K562 (cell line): ENCODE measurements at regions not wholly inside any gene's neighbourhood (a gene's known extent, or its start where the extent isn't known, plus 50 kb on each side); places are given as distances from the start of the nearest gene placed in this dataset.

ENCODE experiments used
- ATAC-seq: fragments of 200-7000 bp; cut with Tn5 transposase; 3 replicates; pipeline ENCODE4 v1.9.1; 2020; ENCODE audit warnings: moderate library complexity
- BruUV-seq: library from RNA; stranded (reverse); fragments of 400-500 nt; replicated peaks from 2 replicates; lab custom pipeline; 2021; lab: Mats Ljungman, UMichigan
- CTCF ChIA-PET: fragments of 300-600 bp; formaldehyde crosslinking; extraction: SDS; loops from one replicate; lab custom pipeline; 2021; ENCODE audit warnings: low intra/inter-chr PET ratio; lab: Yijun Ruan, JAX
- POLR2A ChIA-PET: fragments of 300-600, 350-650 bp; sonication (Branson Sonifier 250); formaldehyde crosslinking; extraction: SDS; loops from one replicate; lab custom pipeline; 2021; ENCODE audit warnings: antibody characterized with exemption, inconsistent platforms; lab: Yijun Ruan, JAX
- DNase-seq, 4 experiments: peaks; one replicate each; pipeline versions ENCODE4 v3.0.0 to v3.0.0-alpha.2; 2011 to 2018; ENCODE audit warnings: low spot score in 3 of 4, mixed read lengths in 3 of 4; ENCODE audit errors: extremely low read depth in 1 of 4
- FAIRE-seq: peaks from 2 replicates; lab custom pipeline; 2011; peaks lifted over from hg19 to GRCh38; lab: Jason Lieb, UNC
- H2AFZ ChIP-seq: 2 replicates; pipeline ENCODE4 v1.6.0; 2011; ENCODE audit warnings: low read depth, low read length, control low read depth, inconsistent platforms
- H3K27ac ChIP-seq: fragments of 200-600 bp; 3 replicates; pipeline ENCODE4 v1.8.0; 2011; ENCODE audit warnings: low read depth, mild to moderate bottlenecking, control low read depth, inconsistent platforms, low read length, moderate library complexity, mixed read lengths; ENCODE audit errors: extremely low read depth
- H3K27me3 ChIP-seq, 2 experiments: fragments of 300-600 bp in 1 of 2; 2 replicates in 1 of 2; 3 replicates in 1 of 2; pipeline versions ENCODE4 v1.6.0 to v1.8.0; 2011; ENCODE audit warnings: inconsistent platforms in 2 of 2, low read length in 2 of 2, mild to moderate bottlenecking in 1 of 2, mixed read lengths in 1 of 2, moderate library complexity in 1 of 2; ENCODE audit not compliant: control insufficient read depth in 2 of 2, insufficient read depth in 2 of 2
- H3K36me3 ChIP-seq: fragments of 300-600 bp; 3 replicates; pipeline ENCODE4 v1.8.0; 2011; ENCODE audit warnings: mild to moderate bottlenecking, low read length, inconsistent platforms; ENCODE audit not compliant: control insufficient read depth, insufficient read depth
- H3K4me1 ChIP-seq, 2 experiments: fragments of 200-600 bp in 1 of 2; replicated peaks in 1 of 2; 2 replicates in 1 of 2; 3 replicates in 1 of 2; pipeline versions ENCODE4 v1.5.1 to v1.8.0; 2011; ENCODE audit warnings: inconsistent platforms in 2 of 2, low read length in 2 of 2, mild to moderate bottlenecking in 1 of 2, mixed read lengths in 1 of 2, moderate library complexity in 1 of 2; ENCODE audit not compliant: control insufficient read depth in 2 of 2, insufficient read depth in 2 of 2
- H3K4me2 ChIP-seq: 2 replicates; pipeline ENCODE4 v1.6.1; 2011; ENCODE audit warnings: low read length, control low read depth, inconsistent platforms, mixed read lengths; ENCODE audit not compliant: insufficient read depth
- H3K4me3 ChIP-seq: fragments of 200-600 bp; sonication (generic), shearing (Covaris generic); 2 replicates; pipeline ENCODE4 v1.5.1; 2016; ENCODE audit warnings: control low read depth, inconsistent platforms
- H3K79me2 ChIP-seq: fragments of 200-600 bp; 3 replicates; pipeline ENCODE4 v1.8.0; 2011; ENCODE audit warnings: low read length, inconsistent platforms; ENCODE audit not compliant: control insufficient read depth, insufficient read depth
- H3K9ac ChIP-seq, 2 experiments: 2 replicates each; pipeline versions ENCODE4 v1.6.0 to v1.6.1; 2011; ENCODE audit warnings: low read depth in 2 of 2, low read length in 2 of 2, control low read depth in 1 of 2, inconsistent platforms in 1 of 2, mild to moderate bottlenecking in 1 of 2, mixed read lengths in 1 of 2; ENCODE audit not compliant: insufficient read depth in 1 of 2
- H3K9me1 ChIP-seq: one replicate; pipeline ENCODE4 v1.6.0; 2011; ENCODE audit warnings: inconsistent platforms, mild to moderate bottlenecking, low read length, moderate library complexity; ENCODE audit not compliant: control insufficient read depth, insufficient read depth
- H3K9me3 ChIP-seq: replicated peaks from 2 replicates; pipeline ENCODE4 v1.5.1; 2011; ENCODE audit warnings: low read depth, low read length, inconsistent platforms; ENCODE audit not compliant: control insufficient read depth, insufficient read depth
- H4K20me1 ChIP-seq: replicated peaks from 2 replicates; pipeline ENCODE4 v1.6.1; 2011; ENCODE audit warnings: low read length, inconsistent platforms, mixed read lengths; ENCODE audit not compliant: control insufficient read depth, insufficient read depth
- CREB1 ChIP-seq, 2 experiments: sonication (generic) in 1 of 2; formaldehyde crosslinking in 1 of 2; IDR thresholded peaks; 2 replicates each; pipeline versions ENCODE4 v1.6.1 to v1.8.0; 2012 to 2022; ENCODE audit warnings: inconsistent platforms in 1 of 2, mild to moderate bottlenecking in 1 of 2, missing genetic modification reagents in 1 of 2, moderate library complexity in 1 of 2
- FOS ChIP-seq: IDR thresholded peaks from 3 replicates; pipeline ENCODE4 v1.6.1; 2011; ENCODE audit not compliant: insufficient read length; ENCODE audit errors: extremely low read depth
- FOXJ2 ChIP-seq: fragments of 200-800 bp; sonication (Bioruptor generic); IDR thresholded peaks from 2 replicates; pipeline ENCODE4 v1.6.1; 2016; ENCODE audit warnings: missing genetic modification characterization, missing compliant biosample characterization
- MIER1 ChIP-seq: fragments of 450-650 bp; IDR thresholded peaks from 2 replicates; pipeline ENCODE4 v1.6.1; 2016; ENCODE audit warnings: antibody characterized with exemption, mild to moderate bottlenecking, low read depth
- ZNF12 ChIP-seq: sonication (generic); formaldehyde crosslinking; IDR thresholded peaks from 2 replicates; pipeline ENCODE4 v1.4.0; 2020; ENCODE audit warnings: mild to moderate bottlenecking, missing genetic modification reagents
- ZNF699 ChIP-seq: fragments of 250-450 bp; sonication (Bioruptor Pico); IDR thresholded peaks from 2 replicates; pipeline ENCODE4 v1.8.0; 2021; ENCODE audit warnings: mild to moderate bottlenecking, moderate library complexity; ENCODE audit not compliant: insufficient replicate concordance
- WGBS: fragments of 100-300 bp; shearing (Covaris generic); methylation state at CpG from one replicate; pipeline ENCODE4 v1.1.6; 2016; ENCODE audit warnings: low coverage, mixed read lengths; ENCODE audit not compliant: insufficient coverage; ENCODE audit errors: missing lambda C conversion rate; 5-methylcytosine and 5-hydroxymethylcytosine counted together
- in situ Hi-C: fragments of 300-500 bp; cut with MboI; formaldehyde crosslinking; loops from 4 replicates; pipeline ENCODE4 v1.15.0; 2018; ENCODE audit warnings: inconsistent platforms, mixed read lengths
- intact Hi-C: fragments of 100-400 bp; cut with micrococcal nuclease; formaldehyde crosslinking; loops from 2 replicates; pipeline ENCODE4 v1.14.2; 2022
- TF ChIP-seq, protein P1 (sequence below): fragments of 450-650 bp; formaldehyde crosslinking; IDR thresholded peaks from 2 replicates; pipeline ENCODE4 v1.4.0; 2022; ENCODE audit warnings: mild to moderate bottlenecking, moderate library complexity
- TF ChIP-seq, protein P2 (sequence below): fragments of 450-650 bp; IDR thresholded peaks from 2 replicates; pipeline ENCODE4 v1.7.1; 2018; ENCODE audit warnings: mild to moderate bottlenecking, low read depth; ENCODE audit not compliant: partially characterized antibody
- TF ChIP-seq, protein P3 (sequence below): fragments of 450-650 bp; IDR thresholded peaks from 2 replicates; pipeline ENCODE4 v1.6.1; 2016

DNA sequence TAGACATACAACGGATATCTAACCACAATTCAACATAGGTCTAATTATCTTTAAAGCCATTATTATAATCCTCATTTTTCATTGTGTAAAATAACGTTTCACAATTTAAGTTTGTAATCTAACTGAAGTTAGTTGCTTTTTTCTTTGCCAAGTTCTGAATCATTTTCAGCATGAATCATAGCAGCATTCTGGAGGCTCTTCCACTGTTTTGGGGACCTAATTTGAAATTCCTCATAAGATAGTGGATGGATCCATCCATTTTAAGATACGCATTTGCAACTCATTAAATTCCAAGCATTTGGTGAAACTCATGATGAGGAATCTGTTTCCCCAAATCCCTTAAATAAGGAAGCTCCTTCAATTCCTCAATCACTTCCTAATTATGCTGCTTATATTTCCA is 447.1 kb upstream of the CDH10 start:
- intact Hi-C loops, result no loop called here
- ATAC-seq (no peak), DNase-seq (no peak), FAIRE-seq (no peak)
- no peak overlapping the region for H3K27ac ChIP-seq
- no peaks in the 10 kb centered on the region for H3K4me1 ChIP-seq
- no peaks in the 10 kb centered on the region for H3K79me2 ChIP-seq
- H3K9ac ChIP-seq, result no peak overlapping the region
- in situ Hi-C loops, result no loop called here
- BruUV-seq, result no TSS peak
- ChIA-PET POLR2A (no interaction called here), CTCF (interaction anchor here (0.5 kb wide), 1 partner anchor 1441 kb away, joined by 3 read pairs; no protein-coding TSS in a partner anchor)
- no peaks in the 10 kb centered on the region for H3K9me1 ChIP-seq
- no peak overlapping the region for H3K4me2 ChIP-seq
- no peaks in the 10 kb centered on the region for H3K9me3 ChIP-seq
- H3K27me3 ChIP-seq, result no peaks in the 10 kb centered on the region
- no peaks in the 10 kb centered on the region for H4K20me1 ChIP-seq
- TF ChIP-seq CREB1 (IDR thresholded peaks at IDR 0.05) (no peak), CREB1 (CRISPR knock-in tag; IDR thresholded peaks at IDR 0.05) (no peak), ZNF12 (CRISPR knock-in tag) (no peak), ZNF699 (CRISPR knock-in tag) (no peak)
- H3K4me3 ChIP-seq, result no peak overlapping the region
- 0% methylated on average over 3 of the region's 3 CpGs for WGBS
- no peaks in the 10 kb centered on the region for H3K36me3 ChIP-seq
- H2AFZ ChIP-seq, result no peak overlapping the region

DNA sequence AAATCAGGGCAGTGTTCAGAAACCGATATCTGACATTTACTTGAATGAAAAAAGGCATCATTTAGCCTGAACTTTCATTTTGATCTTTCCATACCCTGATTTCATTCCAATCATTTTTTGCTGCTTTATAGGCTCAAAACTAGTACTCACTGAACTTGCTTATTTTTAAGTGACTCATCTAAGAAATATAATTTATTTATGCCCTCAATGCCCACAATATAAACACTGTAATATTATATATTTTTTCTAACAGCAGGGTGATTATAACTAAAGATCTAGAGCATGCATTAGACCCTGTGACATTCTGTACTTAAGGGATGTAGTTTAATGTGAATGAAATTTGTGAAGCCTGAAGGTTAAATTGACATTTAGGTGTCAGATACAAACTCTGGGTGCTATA is 446.1 kb upstream of the CDH10 start:
- WGBS, result 0% methylated on average over 1 of the region's 1 CpG
- no peaks in the 10 kb centered on the region for H3K9me3 ChIP-seq
- ChIA-PET POLR2A (no interaction called here), CTCF (no interaction called here)
- H3K27me3 ChIP-seq, result no peaks in the 10 kb centered on the region
- ATAC-seq, result no peak
- intact Hi-C loops (no loop called here), in situ Hi-C loops (no loop called here)
- H3K79me2 ChIP-seq, result no peaks in the 10 kb centered on the region
- H3K9me1 ChIP-seq, result no peaks in the 10 kb centered on the region
- TF ChIP-seq, protein P1, sequence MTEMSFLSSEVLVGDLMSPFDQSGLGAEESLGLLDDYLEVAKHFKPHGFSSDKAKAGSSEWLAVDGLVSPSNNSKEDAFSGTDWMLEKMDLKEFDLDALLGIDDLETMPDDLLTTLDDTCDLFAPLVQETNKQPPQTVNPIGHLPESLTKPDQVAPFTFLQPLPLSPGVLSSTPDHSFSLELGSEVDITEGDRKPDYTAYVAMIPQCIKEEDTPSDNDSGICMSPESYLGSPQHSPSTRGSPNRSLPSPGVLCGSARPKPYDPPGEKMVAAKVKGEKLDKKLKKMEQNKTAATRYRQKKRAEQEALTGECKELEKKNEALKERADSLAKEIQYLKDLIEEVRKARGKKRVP, result no peak
- no peak for TF ChIP-seq MIER1
- no peak for TF ChIP-seq FOS
- TF ChIP-seq, protein P2, sequence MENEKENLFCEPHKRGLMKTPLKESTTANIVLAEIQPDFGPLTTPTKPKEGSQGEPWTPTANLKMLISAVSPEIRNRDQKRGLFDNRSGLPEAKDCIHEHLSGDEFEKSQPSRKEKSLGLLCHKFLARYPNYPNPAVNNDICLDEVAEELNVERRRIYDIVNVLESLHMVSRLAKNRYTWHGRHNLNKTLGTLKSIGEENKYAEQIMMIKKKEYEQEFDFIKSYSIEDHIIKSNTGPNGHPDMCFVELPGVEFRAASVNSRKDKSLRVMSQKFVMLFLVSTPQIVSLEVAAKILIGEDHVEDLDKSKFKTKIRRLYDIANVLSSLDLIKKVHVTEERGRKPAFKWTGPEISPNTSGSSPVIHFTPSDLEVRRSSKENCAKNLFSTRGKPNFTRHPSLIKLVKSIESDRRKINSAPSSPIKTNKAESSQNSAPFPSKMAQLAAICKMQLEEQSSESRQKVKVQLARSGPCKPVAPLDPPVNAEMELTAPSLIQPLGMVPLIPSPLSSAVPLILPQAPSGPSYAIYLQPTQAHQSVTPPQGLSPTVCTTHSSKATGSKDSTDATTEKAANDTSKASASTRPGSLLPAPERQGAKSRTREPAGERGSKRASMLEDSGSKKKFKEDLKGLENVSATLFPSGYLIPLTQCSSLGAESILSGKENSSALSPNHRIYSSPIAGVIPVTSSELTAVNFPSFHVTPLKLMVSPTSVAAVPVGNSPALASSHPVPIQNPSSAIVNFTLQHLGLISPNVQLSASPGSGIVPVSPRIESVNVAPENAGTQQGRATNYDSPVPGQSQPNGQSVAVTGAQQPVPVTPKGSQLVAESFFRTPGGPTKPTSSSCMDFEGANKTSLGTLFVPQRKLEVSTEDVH, result no peak
- TF ChIP-seq FOXJ2 (tag), result no peak
- TF ChIP-seq, protein P3, sequence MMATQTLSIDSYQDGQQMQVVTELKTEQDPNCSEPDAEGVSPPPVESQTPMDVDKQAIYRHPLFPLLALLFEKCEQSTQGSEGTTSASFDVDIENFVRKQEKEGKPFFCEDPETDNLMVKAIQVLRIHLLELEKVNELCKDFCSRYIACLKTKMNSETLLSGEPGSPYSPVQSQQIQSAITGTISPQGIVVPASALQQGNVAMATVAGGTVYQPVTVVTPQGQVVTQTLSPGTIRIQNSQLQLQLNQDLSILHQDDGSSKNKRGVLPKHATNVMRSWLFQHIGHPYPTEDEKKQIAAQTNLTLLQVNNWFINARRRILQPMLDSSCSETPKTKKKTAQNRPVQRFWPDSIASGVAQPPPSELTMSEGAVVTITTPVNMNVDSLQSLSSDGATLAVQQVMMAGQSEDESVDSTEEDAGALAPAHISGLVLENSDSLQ, result no peak
- TF ChIP-seq, all 486 proteins: peak for 0
- no TSS peak for BruUV-seq
- Histone ChIP-seq H3K4me3 (no peak overlapping the region), H3K4me2 (no peak overlapping the region), H4K20me1 (no peaks in the 10 kb centered on the region), H3K9ac (no peak overlapping the region), H3K36me3 (no peaks in the 10 kb centered on the region), H3K4me1 (no peaks in the 10 kb centered on the region), H2AFZ (no peak overlapping the region), H3K27ac (no peak overlapping the region)
- no peak for FAIRE-seq
- no peak for DNase-seq
